Amygdala (tissue), 56 donors: ENCODE measurements at regions not wholly inside any gene's neighbourhood (a gene's known extent, or its start where the extent isn't known, plus 50 kb on each side); places are given as distances from the start of the nearest gene placed in this dataset.
"Not testable (repeated sequence)": the region's sequence is repeated elsewhere in the genome, so short reads cannot be mapped to it uniquely, and the experiment has no call there.

Experiments used
- DNase-seq, 56 donors: peaks; one replicate each; lab custom pipeline; 2025; lab: John Stamatoyannopoulos, UW

- DNase-seq: no peak
These were observed 668.9 kb downstream of the TFAP2A start for GRCh38 chr6:9745966-9746365.

GRCh38 chr6:9745476-9745875 lies 669.4 kb downstream of the TFAP2A start:
- no peak for DNase-seq

- DNase-seq: no peak
These were observed 670.8 kb downstream of the TFAP2A start for GRCh38 chr6:9744119-9744518.

- DNase-seq: no peak
These were observed 682.8 kb downstream of the TFAP2A start for GRCh38 chr6:9732056-9732455.

- not testable (repeated sequence) for DNase-seq
These were observed 689.1 kb downstream of the TFAP2A start for GRCh38 chr6:9725776-9726175.

GRCh38 chr6:9717568-9717967 lies 697.3 kb downstream of the TFAP2A start:
- DNase-seq: no peak

- no peak for DNase-seq
These were observed 703.5 kb downstream of the TFAP2A start for GRCh38 chr6:9711365-9711764.

- DNase-seq: no peak
These were observed 704.3 kb downstream of the TFAP2A start for GRCh38 chr6:9710574-9710973.

GRCh38 chr6:9708600-9708999 lies 706.3 kb downstream of the TFAP2A start:
- DNase-seq: no peak

- no peak for DNase-seq
These were observed 709.9 kb downstream of the TFAP2A start for GRCh38 chr6:9704989-9705388.

GRCh38 chr6:9702914-9703313 lies 712.0 kb downstream of the TFAP2A start:
- DNase-seq: no peak

GRCh38 chr6:9699888-9700287 lies 715.0 kb downstream of the TFAP2A start:
- peak in 10 of 56 donors; percentile 1 to 19 (median 4) for DNase-seq

- DNase-seq: no peak
These were observed 717.5 kb downstream of the TFAP2A start for GRCh38 chr6:9697263-9697931.

- DNase-seq: no peak
These were observed 724.5 kb downstream of the TFAP2A start for GRCh38 chr6:9690388-9690787.

GRCh38 chr6:9680727-9681126 lies 734.1 kb downstream of the TFAP2A start:
- DNase-seq: not testable (repeated sequence)

- no peak for DNase-seq
These were observed 739.8 kb downstream of the TFAP2A start for GRCh38 chr6:9675122-9675521.

- no peak for DNase-seq
These were observed 755.0 kb downstream of the TFAP2A start for GRCh38 chr6:9659848-9660247.

GRCh38 chr6:9657994-9658393 lies 756.9 kb downstream of the TFAP2A start:
- DNase-seq: no peak

- no peak for DNase-seq
These were observed 767.3 kb downstream of the TFAP2A start for GRCh38 chr6:9647599-9647998.

GRCh38 chr6:9647071-9647445 lies 767.8 kb downstream of the TFAP2A start:
- DNase-seq: no peak

GRCh38 chr6:9646342-9647070 lies 768.4 kb downstream of the TFAP2A start:
- no peak for DNase-seq

- no peak for DNase-seq
These were observed 776.0 kb downstream of the TFAP2A start for GRCh38 chr6:9638861-9639260.
